Mesenchymal stem cell (in vitro differentiated cells and primary cell): ENCODE measurements at regions not wholly inside any gene's neighbourhood (a gene's known extent, or its start where the extent isn't known, plus 50 kb on each side); places are given as distances from the start of the nearest gene placed in this dataset.

Experiments used
- DNase-seq: peaks from one replicate; pipeline ENCODE4 v3.0.0-alpha.2; 2013
- H2AFZ ChIP-seq: one replicate; pipeline ENCODE4 v1.6.1; 2013; ENCODE audit warnings: low read depth, mild to moderate bottlenecking, control low read depth, inconsistent platforms, low read length, moderate library complexity
- H2AK5ac ChIP-seq: 2 replicates; pipeline ENCODE4 v1.6.1; 2013; ENCODE audit warnings: low read length, moderate library complexity, mild to moderate bottlenecking, inconsistent platforms; ENCODE audit not compliant: severe bottlenecking
- H2BK120ac ChIP-seq: one replicate; pipeline ENCODE4 v1.6.1; 2013; ENCODE audit warnings: low read depth, mild to moderate bottlenecking, inconsistent platforms, low read length, moderate library complexity
- H2BK12ac ChIP-seq, 2 experiments: one replicate each; pipeline ENCODE4 v1.6.1; 2013; ENCODE audit warnings: inconsistent platforms in 2 of 2, low read length in 2 of 2, mild to moderate bottlenecking in 2 of 2, moderate library complexity in 2 of 2, control low read depth in 1 of 2
- H2BK15ac ChIP-seq: one replicate; pipeline ENCODE4 v1.6.1; 2013; ENCODE audit warnings: mild to moderate bottlenecking, low read depth, inconsistent platforms; ENCODE audit not compliant: poor library complexity, severe bottlenecking
- H2BK5ac ChIP-seq: 2 replicates; pipeline ENCODE4 v1.6.1; 2013; ENCODE audit warnings: low read depth, mild to moderate bottlenecking, low read length, control low read depth, inconsistent platforms; ENCODE audit not compliant: poor library complexity, severe bottlenecking
- H3K14ac ChIP-seq, 2 experiments: one replicate each; pipeline ENCODE4 v1.6.1; 2013; ENCODE audit warnings: inconsistent platforms in 2 of 2, low read length in 2 of 2, control low read depth in 1 of 2, mild to moderate bottlenecking in 1 of 2, moderate library complexity in 1 of 2
- H3K18ac ChIP-seq, 2 experiments: one replicate each; pipeline ENCODE4 v1.6.1; 2013; ENCODE audit warnings: inconsistent platforms in 2 of 2, low read length in 2 of 2, control low read depth in 1 of 2, low read depth in 1 of 2, mild to moderate bottlenecking in 1 of 2
- H3K23ac ChIP-seq, 2 experiments: one replicate each; pipeline ENCODE4 v1.6.1; 2013; ENCODE audit warnings: inconsistent platforms in 2 of 2, low read length in 2 of 2, mild to moderate bottlenecking in 2 of 2, moderate library complexity in 2 of 2, control low read depth in 1 of 2
- H3K27ac ChIP-seq: 2 replicates; pipeline ENCODE4 v1.5.1; 2013; ENCODE audit warnings: mild to moderate bottlenecking, moderate library complexity, low read length, control low read depth, inconsistent platforms; ENCODE audit not compliant: poor library complexity, severe bottlenecking
- H3K27me3 ChIP-seq, 2 experiments: 2 replicates each; pipeline versions ENCODE4 v1.6.1 to v1.7.0; 2013; ENCODE audit warnings: low read length in 2 of 2, mild to moderate bottlenecking in 2 of 2, moderate library complexity in 2 of 2, control low read depth in 1 of 2, inconsistent platforms in 1 of 2; ENCODE audit not compliant: control insufficient read depth in 1 of 2, insufficient read depth in 1 of 2
- H3K36me3 ChIP-seq, 2 experiments: 2 replicates each; pipeline versions ENCODE4 v1.6.1 to v1.7.0; 2013; ENCODE audit warnings: low read length in 2 of 2, control low read depth in 1 of 2, inconsistent platforms in 1 of 2, low read depth in 1 of 2, mild to moderate bottlenecking in 1 of 2; ENCODE audit not compliant: insufficient read depth in 2 of 2, control insufficient read depth in 1 of 2
- H3K4ac ChIP-seq, 2 experiments: one replicate each; pipeline ENCODE4 v1.6.1; 2013; ENCODE audit warnings: inconsistent platforms in 2 of 2, low read length in 2 of 2, mild to moderate bottlenecking in 2 of 2, moderate library complexity in 2 of 2, control low read depth in 1 of 2, low read depth in 1 of 2
- H3K4me1 ChIP-seq: 2 replicates; pipeline ENCODE4 v1.6.1; 2013; ENCODE audit warnings: low read depth, low read length, control low read depth; ENCODE audit not compliant: control insufficient read depth, insufficient read depth
- H3K4me2 ChIP-seq: 2 replicates; pipeline ENCODE4 v1.6.1; 2013; ENCODE audit warnings: low read length, mild to moderate bottlenecking, inconsistent platforms; ENCODE audit not compliant: poor library complexity, severe bottlenecking
- H3K4me3 ChIP-seq, 2 experiments: 2 replicates each; pipeline versions ENCODE4 v1.5.1 to v1.7.0; 2013; ENCODE audit warnings: low read length in 2 of 2, mild to moderate bottlenecking in 2 of 2, control low read depth in 1 of 2, low read depth in 1 of 2; ENCODE audit not compliant: insufficient read depth in 1 of 2
- H3K79me1 ChIP-seq: replicated peaks from 2 replicates; pipeline ENCODE4 v1.6.1; 2013; ENCODE audit warnings: mild to moderate bottlenecking, control low read depth, low read length, inconsistent platforms; ENCODE audit not compliant: poor library complexity, severe bottlenecking
- H3K9ac ChIP-seq: 2 replicates; pipeline ENCODE4 v1.7.0; 2013; ENCODE audit warnings: mild to moderate bottlenecking, low read length, moderate library complexity
- H3K9me3 ChIP-seq: 2 replicates; pipeline ENCODE4 v1.7.0; 2013; ENCODE audit warnings: mild to moderate bottlenecking, low read length; ENCODE audit not compliant: control insufficient read depth
- H4K8ac ChIP-seq: one replicate; pipeline ENCODE4 v1.6.1; 2013; ENCODE audit warnings: inconsistent platforms, mild to moderate bottlenecking, low read length, moderate library complexity
- H4K91ac ChIP-seq: one replicate; pipeline ENCODE4 v1.6.1; 2013; ENCODE audit warnings: mild to moderate bottlenecking, low read length, inconsistent platforms
- WGBS: methylation state at CpG from one replicate; pipeline ENCODE4 v1.1.7; 2013; ENCODE audit warnings: mixed read lengths; 5-methylcytosine and 5-hydroxymethylcytosine counted together

GRCh38 chr7:86243171-86243570, 400.5 kb upstream of the GRM3 start:
- no peak overlapping the region for H3K18ac ChIP-seq
- H2BK5ac ChIP-seq, result no peak overlapping the region
- H3K4me2 ChIP-seq, result no peak overlapping the region
- no peaks in the 10 kb centered on the region for H3K4me1 ChIP-seq
- H3K9me3 ChIP-seq, result peaks cover 4% of the 10 kb centered on the region
- H3K36me3 ChIP-seq, result no peaks in the 10 kb centered on the region
- H3K27ac ChIP-seq, result no peak overlapping the region
- no peak overlapping the region for H2BK12ac ChIP-seq
- H3K9ac ChIP-seq, result no peak overlapping the region
- no peak overlapping the region for H2BK15ac ChIP-seq
- H4K8ac ChIP-seq, result no peak overlapping the region
- H2AFZ ChIP-seq, result no peak overlapping the region
- H3K4me3 ChIP-seq, result no peak overlapping the region
- no peak overlapping the region for H2BK120ac ChIP-seq
- no peak overlapping the region for H3K23ac ChIP-seq
- 67% methylated on average over 1 of the region's 1 CpG for WGBS
- no peak overlapping the region for H3K4ac ChIP-seq
- H2AK5ac ChIP-seq, result no peak overlapping the region
- no peak overlapping the region for H4K91ac ChIP-seq
- H3K27me3 ChIP-seq, result no peaks in the 10 kb centered on the region
- no peaks in the 10 kb centered on the region for H3K79me1 ChIP-seq
- H3K14ac ChIP-seq, result no peak overlapping the region
- DNase-seq, result no peak

- no peak overlapping the region for H3K23ac ChIP-seq
- no peak overlapping the region for H3K18ac ChIP-seq
- H2BK12ac ChIP-seq, result no peak overlapping the region
- peaks cover 11% of the 10 kb centered on the region for H3K9me3 ChIP-seq
- H3K9ac ChIP-seq, result no peak overlapping the region
- no peak overlapping the region for H3K4me3 ChIP-seq
- H3K14ac ChIP-seq, result no peak overlapping the region
- H2BK5ac ChIP-seq, result no peak overlapping the region
- no peak overlapping the region for H2BK120ac ChIP-seq
- no peak overlapping the region for H2AFZ ChIP-seq
- no peak for DNase-seq
- no peaks in the 10 kb centered on the region for H3K36me3 ChIP-seq
- no peak overlapping the region for H4K8ac ChIP-seq
- H3K4me1 ChIP-seq, result no peaks in the 10 kb centered on the region
- no peak overlapping the region for H4K91ac ChIP-seq
- H3K27ac ChIP-seq, result no peak overlapping the region
- no peaks in the 10 kb centered on the region for H3K27me3 ChIP-seq
- H3K79me1 ChIP-seq, result no peaks in the 10 kb centered on the region
- H3K4me2 ChIP-seq, result no peak overlapping the region
- WGBS, result 84% methylated on average over 3 of the region's 3 CpGs
- no peak overlapping the region for H2AK5ac ChIP-seq
- no peak overlapping the region for H3K4ac ChIP-seq
- no peak overlapping the region for H2BK15ac ChIP-seq
Observed at GRCh38 chr7:86226191-86226590, 417.5 kb upstream of the GRM3 start.

GRCh38 chr7:86222806-86223205, 420.9 kb upstream of the GRM3 start:
- Histone ChIP-seq H3K36me3 (no peaks in the 10 kb centered on the region), H3K27me3 (no peaks in the 10 kb centered on the region), H4K91ac (no peak overlapping the region), H3K79me1 (no peaks in the 10 kb centered on the region), H3K18ac (no peak overlapping the region), H2BK5ac (no peak overlapping the region), H3K9me3 (peaks cover 11% of the 10 kb centered on the region), H3K4me1 (no peaks in the 10 kb centered on the region), H2AK5ac (no peak overlapping the region), H2AFZ (no peak overlapping the region), H3K4me3 (no peak overlapping the region), H2BK12ac (no peak overlapping the region), H3K14ac (no peak overlapping the region), H2BK15ac (no peak overlapping the region), H3K9ac (no peak overlapping the region), H3K27ac (no peak overlapping the region), H4K8ac (no peak overlapping the region), H3K4me2 (no peak overlapping the region), H3K4ac (no peak overlapping the region), H3K23ac (no peak overlapping the region), H2BK120ac (no peak overlapping the region)
- DNase-seq, result no peak
- 89% methylated on average over 1 of the region's 1 CpG for WGBS

- no peak for DNase-seq
- Histone ChIP-seq H2BK15ac (no peak overlapping the region), H3K4me1 (no peaks in the 10 kb centered on the region), H2BK120ac (no peak overlapping the region), H3K18ac (no peak overlapping the region), H4K91ac (no peak overlapping the region), H2AFZ (no peak overlapping the region), H4K8ac (no peak overlapping the region), H3K79me1 (no peaks in the 10 kb centered on the region), H3K14ac (no peak overlapping the region), H3K9ac (no peak overlapping the region), H2AK5ac (no peak overlapping the region), H2BK12ac (no peak overlapping the region), H3K23ac (no peak overlapping the region), H3K27me3 (no peaks in the 10 kb centered on the region), H3K9me3 (no peaks in the 10 kb centered on the region), H3K4me3 (no peak overlapping the region), H3K27ac (no peak overlapping the region), H3K36me3 (no peaks in the 10 kb centered on the region), H2BK5ac (no peak overlapping the region), H3K4ac (no peak overlapping the region), H3K4me2 (no peak overlapping the region)
- WGBS, result 74% methylated on average over 4 of the region's 4 CpGs
Observed at GRCh38 chr7:86214734-86215133, 429.0 kb upstream of the GRM3 start.
